Neutrophil (primary cell): ENCODE measurements at regions not wholly inside any gene's neighbourhood (a gene's known extent, or its start where the extent isn't known, plus 50 kb on each side); places are given as distances from the start of the nearest gene placed in this dataset.
"Not testable (repeated sequence)": the region's sequence is repeated elsewhere in the genome, so short reads cannot be mapped to it uniquely, and the experiment has no call there.

Source experiments
- H3K27ac ChIP-seq: fragments of 200-600 bp; sonication (generic); 2 replicates; pipeline ENCODE4 v1.5.1; 2016; ENCODE audit warnings: mild to moderate bottlenecking, moderate library complexity
- H3K27me3 ChIP-seq: fragments of 200-600 bp; sonication (generic); 2 replicates; pipeline ENCODE4 v1.6.0; 2016; ENCODE audit warnings: mild to moderate bottlenecking
- H3K36me3 ChIP-seq: fragments of 200-600 bp; sonication (generic); 2 replicates; pipeline ENCODE4 v1.5.1; 2017
- H3K4me1 ChIP-seq, 2 experiments: fragments of 200-600 bp in 1 of 2; sonication (generic) in 1 of 2; 1 replicate in 1 of 2; 2 replicates in 1 of 2; pipeline versions ENCODE4 v1.5.1 to v1.6.1; 2013 to 2016; ENCODE audit warnings: low read depth in 1 of 2, low read length in 1 of 2, mild to moderate bottlenecking in 1 of 2, moderate library complexity in 1 of 2; ENCODE audit not compliant: control insufficient read depth in 1 of 2, insufficient read depth in 1 of 2
- H3K4me3 ChIP-seq, 2 experiments: fragments of 200-600 bp in 1 of 2; sonication (generic) in 1 of 2; 1 replicate in 1 of 2; 2 replicates in 1 of 2; pipeline ENCODE4 v1.5.1; 2013 to 2016; ENCODE audit warnings: low read depth in 1 of 2, low read length in 1 of 2, mild to moderate bottlenecking in 1 of 2, moderate library complexity in 1 of 2
- H3K9me3 ChIP-seq: fragments of 200-600 bp; sonication (generic); 2 replicates; pipeline ENCODE4 v1.5.1; 2016
- CTCF ChIP-seq: fragments of 200-600 bp; sonication (generic); IDR thresholded peaks from 2 replicates; pipeline ENCODE4 v1.5.1; 2016; ENCODE audit warnings: antibody characterized with exemption

GRCh38 chr20:40902661-40903060 lies 126.0 kb upstream of the TOP1 start:
- H3K4me3 ChIP-seq, result no peak overlapping the region
- no peaks in the 10 kb centered on the region for H3K36me3 ChIP-seq
- H3K4me1 ChIP-seq, result peaks cover 12 to 33% of the 10 kb centered on the region in 2 experiments
- no peak for TF ChIP-seq CTCF
- H3K9me3 ChIP-seq, result no peaks in the 10 kb centered on the region
- H3K27me3 ChIP-seq, result no peaks in the 10 kb centered on the region
- H3K27ac ChIP-seq, result no peak overlapping the region

GRCh38 chr20:40908309-40908708 lies 120.3 kb upstream of the TOP1 start:
- Histone ChIP-seq H3K27ac (no peak overlapping the region), H3K36me3 (no peaks in the 10 kb centered on the region), H3K27me3 (no peaks in the 10 kb centered on the region), H3K4me1 (peaks cover 0 to 15% of the 10 kb centered on the region in 2 experiments), H3K4me3 (no peak overlapping the region), H3K9me3 (no peaks in the 10 kb centered on the region)
- TF ChIP-seq CTCF, result no peak

GRCh38 chr20:40909489-40909888 lies 119.1 kb upstream of the TOP1 start:
- not testable (repeated sequence) for H3K4me3 ChIP-seq, H3K27ac ChIP-seq, H3K9me3 ChIP-seq, H3K36me3 ChIP-seq, H3K27me3 ChIP-seq
- peaks cover 0 to 13% of the 10 kb centered on the region in 2 experiments for H3K4me1 ChIP-seq

- not testable (repeated sequence) for H3K4me1 ChIP-seq, H3K9me3 ChIP-seq, H3K36me3 ChIP-seq, H3K27me3 ChIP-seq, H3K4me3 ChIP-seq, H3K27ac ChIP-seq
These were observed 118.2 kb upstream of the TOP1 start for GRCh38 chr20:40910436-40910835.

- not testable (repeated sequence) for H3K27ac ChIP-seq, H3K36me3 ChIP-seq, H3K4me1 ChIP-seq, H3K4me3 ChIP-seq, H3K27me3 ChIP-seq, H3K9me3 ChIP-seq
These were observed 117.5 kb upstream of the TOP1 start for GRCh38 chr20:40911152-40911551.

GRCh38 chr20:40913224-40914185 lies 115.1 kb upstream of the TOP1 start:
- Histone ChIP-seq H3K27me3 (no peaks in the 10 kb centered on the region), H3K4me1 (no peaks in the 10 kb centered on the region), H3K27ac (no peak overlapping the region), H3K4me3 (no peak overlapping the region), H3K9me3 (no peaks in the 10 kb centered on the region), H3K36me3 (no peaks in the 10 kb centered on the region)
- TF ChIP-seq CTCF, result no peak

GRCh38 chr20:40915756-40916155 lies 112.9 kb upstream of the TOP1 start:
- Histone ChIP-seq H3K27ac (no peak overlapping the region), H3K36me3 (no peaks in the 10 kb centered on the region), H3K9me3 (no peaks in the 10 kb centered on the region), H3K4me1 (no peaks in the 10 kb centered on the region), H3K4me3 (no peak overlapping the region), H3K27me3 (no peaks in the 10 kb centered on the region)
- no peak for TF ChIP-seq CTCF
